GM18867 (cell line): ENCODE measurements at regions not wholly inside any gene's neighbourhood (a gene's known extent, or its start where the extent isn't known, plus 50 kb on each side); places are given as distances from the start of the nearest gene placed in this dataset.

Experiments
- ATAC-seq: cut with Tn5 transposase; IDR thresholded peaks from one replicate; pipeline ENCODE4 v1.9.1; 2021; ENCODE audit warnings: mild to moderate bottlenecking, moderate library complexity; ENCODE audit not compliant: unreplicated experiment

GRCh38 chr9:32698706-32699277 is 63.3 kb upstream of the TAF1L start:
- no peak for ATAC-seq

- ATAC-seq = no peak
These were observed 66.0 kb upstream of the TAF1L start for GRCh38 chr9:32701321-32702022.

GRCh38 chr9:32703635-32704034 is 68.2 kb upstream of the TAF1L start:
- ATAC-seq = no peak

- no peak for ATAC-seq
These were observed 68.9 kb upstream of the TAF1L start for GRCh38 chr9:32704343-32704742.

- ATAC-seq = no peak
These were observed 69.6 kb upstream of the TAF1L start for GRCh38 chr9:32705059-32705458.

GRCh38 chr9:32706004-32706724 is 70.7 kb upstream of the TAF1L start:
- ATAC-seq = no peak

- ATAC-seq = no peak
These were observed 71.2 kb upstream of the TAF1L start for GRCh38 chr9:32706725-32707100.

- ATAC-seq = no peak
These were observed 71.9 kb upstream of the TAF1L start for GRCh38 chr9:32707326-32707725.

- no peak for ATAC-seq
These were observed 73.1 kb upstream of the TAF1L start for GRCh38 chr9:32708480-32709150.

GRCh38 chr9:32709871-32710270 is 73.5 kb upstream of the TMEM215 start:
- no peak for ATAC-seq

GRCh38 chr9:32716425-32716824 is 66.9 kb upstream of the TMEM215 start:
- no peak for ATAC-seq

- no peak for ATAC-seq
These were observed 66.3 kb upstream of the TMEM215 start for GRCh38 chr9:32716955-32717543.

- no peak for ATAC-seq
These were observed 60.6 kb upstream of the TMEM215 start for GRCh38 chr9:32722704-32723103.

- no peak for ATAC-seq
These were observed 59.5 kb upstream of the TMEM215 start for GRCh38 chr9:32723789-32724325.

- ATAC-seq = peak; percentile 74
These were observed 58.1 kb upstream of the TMEM215 start for GRCh38 chr9:32725066-32725860.

GRCh38 chr9:32728181-32728580 is 55.2 kb upstream of the TMEM215 start:
- no peak for ATAC-seq
